AG09319 (cell line): ENCODE measurements at regions not wholly inside any gene's neighbourhood (a gene's known extent, or its start where the extent isn't known, plus 50 kb on each side); places are given as distances from the start of the nearest gene placed in this dataset.
A peak's percentile ranks its signal among the peaks of the same experiment; 100 is the strongest.
"Not testable (repeated sequence)": the region's sequence is repeated elsewhere in the genome, so short reads cannot be mapped to it uniquely, and the experiment has no call there.

Experiments
- DNase-seq: peaks from one replicate; pipeline ENCODE4 v3.0.0-alpha.2; 2010; ENCODE audit warnings: low read depth; ENCODE audit errors: extremely low read depth
- CTCF ChIP-seq: IDR thresholded peaks from 2 replicates; pipeline ENCODE4 v1.5.1; 2011; ENCODE audit warnings: low read depth, mild to moderate bottlenecking, inconsistent platforms, low read length, moderate library complexity

GRCh38 chr3:139151530-139151929 lies 106.8 kb upstream of the PRR23C start:
- no peak for DNase-seq
- TF ChIP-seq CTCF, result no peak

DNA sequence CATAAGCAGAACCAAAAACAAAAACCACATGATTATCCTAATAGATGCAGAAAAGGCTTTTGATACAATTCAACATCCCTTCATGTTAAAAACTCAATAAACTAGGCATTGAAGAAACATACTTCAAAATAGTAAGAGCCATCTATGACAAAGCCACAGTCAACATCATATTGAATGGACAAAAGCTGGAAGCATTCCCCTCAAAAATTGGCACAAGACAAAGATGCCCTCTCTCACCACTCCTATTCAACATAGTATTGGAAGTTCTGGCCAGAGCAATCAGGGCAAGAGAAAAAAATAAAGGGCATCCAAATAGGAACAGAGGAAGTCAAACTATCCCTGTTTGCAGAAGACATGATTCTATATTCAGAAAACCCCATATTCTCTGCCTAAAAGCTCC lies 108.7 kb upstream of the PRR23C start:
- not testable (repeated sequence) for DNase-seq

- TF ChIP-seq CTCF, result no peak
- DNase-seq, result no peak
Measured at GRCh38 chr3:139157161-139157932, 112.7 kb upstream of the PRR23C start.

DNA sequence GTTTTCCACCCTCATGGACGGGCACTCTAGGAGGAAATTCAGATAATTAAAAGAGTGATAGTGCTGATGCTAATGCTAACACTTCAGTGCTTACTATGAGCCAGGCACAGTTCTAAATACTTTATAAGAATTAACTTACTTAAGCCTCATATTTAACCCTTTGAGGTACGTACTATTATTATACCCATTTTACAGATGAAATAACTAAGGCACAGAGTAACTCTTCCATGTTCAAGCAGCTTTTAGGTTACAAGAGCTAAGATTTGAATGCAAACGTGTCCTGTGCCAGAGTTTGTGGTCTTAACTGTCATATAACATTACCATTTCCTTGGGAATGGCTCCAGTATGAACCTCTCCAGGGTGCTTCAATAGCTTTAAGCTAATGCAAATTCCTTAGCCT lies 114.7 kb upstream of the PRR23C start:
- DNase-seq, result no peak
- no peak for TF ChIP-seq CTCF

GRCh38 chr3:139173372-139174108 lies 128.8 kb upstream of the PRR23C start:
- TF ChIP-seq CTCF, result no peak
- DNase-seq, result peak; percentile 20

DNA sequence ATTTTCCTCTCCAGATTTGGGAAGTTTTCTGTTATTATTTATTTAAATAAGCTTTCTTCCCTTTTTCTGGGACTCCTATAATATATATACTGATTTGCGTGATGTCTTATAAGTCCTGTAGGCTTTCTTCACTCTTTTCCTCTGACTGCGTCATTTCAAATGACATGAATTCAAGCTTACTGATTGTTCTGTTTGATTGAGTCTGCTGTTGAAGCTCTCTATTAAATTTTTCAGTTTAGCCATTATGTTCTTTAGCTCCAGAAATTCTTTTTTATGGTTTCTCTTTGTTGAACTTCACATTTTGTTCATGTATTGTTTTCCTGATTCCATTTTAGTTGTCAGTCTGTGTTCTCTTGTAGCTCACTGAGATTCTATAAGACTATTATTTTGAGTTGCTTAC lies 135.8 kb upstream of the PRR23C start:
- no peak for TF ChIP-seq CTCF
- DNase-seq, result no peak

- no peak for TF ChIP-seq CTCF
- DNase-seq, result no peak
Measured at GRCh38 chr3:139182143-139182542, 137.5 kb upstream of the PRR23C start.
